ENCODE measurements at regions not wholly inside any gene's neighbourhood (a gene's known extent, or its start where the extent isn't known, plus 50 kb on each side); places are given as distances from the start of the nearest gene placed in this dataset.

DNA sequence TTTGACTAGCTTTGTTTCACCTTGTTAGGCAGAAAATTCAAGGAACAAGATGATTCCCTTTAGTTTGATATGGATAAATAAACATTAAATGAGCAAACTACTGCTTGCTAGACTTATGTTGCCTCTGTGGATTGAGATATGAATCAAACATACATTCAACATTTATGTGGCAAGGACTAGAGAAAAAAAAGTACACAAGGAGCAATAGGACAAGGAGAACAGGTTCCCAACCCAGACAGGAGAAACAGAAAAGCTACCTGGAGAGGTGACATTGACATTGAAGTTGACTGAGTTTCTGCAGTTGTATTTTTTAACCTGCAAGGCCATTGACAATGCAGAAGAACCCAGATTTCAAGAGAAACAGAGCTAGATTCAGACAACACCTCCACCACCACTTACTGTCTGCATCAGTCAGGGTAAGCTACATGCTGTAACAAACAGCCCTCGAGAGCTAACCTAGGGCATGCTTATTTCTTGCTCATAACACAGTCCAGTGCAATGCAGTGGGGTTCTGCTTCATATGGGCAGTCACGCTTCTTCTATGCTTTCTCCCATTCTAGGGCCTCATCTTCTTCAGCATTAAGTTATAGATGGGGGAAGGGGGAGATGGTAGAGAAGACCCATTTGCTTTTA is 180.9 kb upstream of the LYZL1 start (continued):
- TF ChIP-seq, protein P1, sequence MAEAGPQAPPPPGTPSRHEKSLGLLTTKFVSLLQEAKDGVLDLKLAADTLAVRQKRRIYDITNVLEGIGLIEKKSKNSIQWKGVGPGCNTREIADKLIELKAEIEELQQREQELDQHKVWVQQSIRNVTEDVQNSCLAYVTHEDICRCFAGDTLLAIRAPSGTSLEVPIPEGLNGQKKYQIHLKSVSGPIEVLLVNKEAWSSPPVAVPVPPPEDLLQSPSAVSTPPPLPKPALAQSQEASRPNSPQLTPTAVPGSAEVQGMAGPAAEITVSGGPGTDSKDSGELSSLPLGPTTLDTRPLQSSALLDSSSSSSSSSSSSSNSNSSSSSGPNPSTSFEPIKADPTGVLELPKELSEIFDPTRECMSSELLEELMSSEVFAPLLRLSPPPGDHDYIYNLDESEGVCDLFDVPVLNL (IDR thresholded peaks at IDR 0.05; ENCODE audit: low read depth, low read length): no peak

DNA sequence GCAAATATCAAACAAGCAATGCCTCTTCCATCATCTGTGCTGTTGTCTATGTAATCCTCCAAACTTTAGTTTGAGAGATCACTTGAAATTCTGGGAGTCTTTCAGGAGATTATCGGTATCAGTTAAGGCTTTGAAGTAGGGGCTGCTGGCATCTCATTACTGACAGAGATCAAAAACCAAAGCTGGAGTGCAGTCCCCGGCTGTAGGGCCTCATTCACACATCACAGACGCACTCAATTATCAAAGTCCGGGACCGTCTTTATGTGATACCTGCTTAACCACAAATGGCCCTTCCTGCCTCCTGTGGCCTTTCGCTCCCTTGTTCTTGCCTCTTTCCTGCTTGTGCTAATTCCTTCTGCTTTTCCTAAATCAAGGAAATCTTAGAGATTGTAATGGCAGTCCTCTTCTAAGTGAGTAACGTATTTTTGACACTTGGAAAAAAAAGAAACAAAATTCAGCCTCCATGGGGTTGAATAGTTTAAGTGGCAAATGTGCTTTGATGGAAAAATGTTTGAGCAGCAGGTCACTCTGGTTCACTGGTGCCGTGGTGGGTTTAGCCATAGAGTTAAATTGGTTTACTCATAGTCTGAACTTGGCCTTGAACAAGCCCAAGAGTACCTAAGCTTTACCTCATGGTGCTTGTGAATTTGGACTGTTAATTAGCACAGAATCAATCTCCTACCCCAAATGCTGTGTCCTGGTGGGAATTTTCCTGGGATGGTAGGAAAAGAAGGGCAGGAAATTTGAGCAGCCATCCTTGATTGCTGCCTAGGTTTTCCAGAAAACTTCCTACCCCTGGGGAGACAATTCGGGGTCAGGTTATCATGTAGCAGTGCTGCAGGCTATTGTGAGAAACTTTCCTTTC is 178.9 kb upstream of the LYZL1 start:
- H3K4me2 ChIP-seq (ENCODE audit: control insufficient read depth, insufficient read depth): no peak overlapping the region
- H3K4me1 ChIP-seq (ENCODE audit: control insufficient read depth, insufficient read depth, low read length): no peaks in the 10 kb centered on the region
- H3K79me2 ChIP-seq (ENCODE audit: control insufficient read depth, insufficient read depth, low read length): no peaks in the 10 kb centered on the region
- H3K9ac ChIP-seq (ENCODE audit: control insufficient read depth, insufficient read depth, low read length): no peak overlapping the region
- ChIA-PET CTCF (no interaction called here), SMC1A (ENCODE audit: uncharacterized antibody, unreplicated experiment) (no interaction called here), POLR2A (no interaction called here), RAD21 (ENCODE audit: unreplicated experiment) (no interaction called here)
- 47% methylated on average over 9 of the region's 9 CpGs for WGBS (ENCODE audit: insufficient coverage, insufficient replicate concordance, low lambda C conversion rate, missing lambda C conversion rate)
- in situ Hi-C loops (cut with MboI): loop anchor here (25.0 kb wide), 1 partner anchor 98 kb away; no protein-coding TSS in a partner anchor
- DNase-seq (ENCODE audit: low read depth, low spot score) (no peak), FAIRE-seq (no peak), ATAC-seq (no peak)
- no TSS peak for BruUV-seq (replicated peaks)
- no peak overlapping the region for H2AFZ ChIP-seq (ENCODE audit: control insufficient read depth, low read depth, low read length)
- H4K20me1 ChIP-seq (ENCODE audit: control insufficient read depth, insufficient read depth): no peaks in the 10 kb centered on the region
- no peaks in the 10 kb centered on the region for H3K9me3 ChIP-seq (replicated peaks; ENCODE audit: control insufficient read depth, insufficient read depth, low read length)
- intact Hi-C loops (cut with micrococcal nuclease; ENCODE audit: unreplicated experiment): no loop called here
- TF ChIP-seq, protein P2, sequence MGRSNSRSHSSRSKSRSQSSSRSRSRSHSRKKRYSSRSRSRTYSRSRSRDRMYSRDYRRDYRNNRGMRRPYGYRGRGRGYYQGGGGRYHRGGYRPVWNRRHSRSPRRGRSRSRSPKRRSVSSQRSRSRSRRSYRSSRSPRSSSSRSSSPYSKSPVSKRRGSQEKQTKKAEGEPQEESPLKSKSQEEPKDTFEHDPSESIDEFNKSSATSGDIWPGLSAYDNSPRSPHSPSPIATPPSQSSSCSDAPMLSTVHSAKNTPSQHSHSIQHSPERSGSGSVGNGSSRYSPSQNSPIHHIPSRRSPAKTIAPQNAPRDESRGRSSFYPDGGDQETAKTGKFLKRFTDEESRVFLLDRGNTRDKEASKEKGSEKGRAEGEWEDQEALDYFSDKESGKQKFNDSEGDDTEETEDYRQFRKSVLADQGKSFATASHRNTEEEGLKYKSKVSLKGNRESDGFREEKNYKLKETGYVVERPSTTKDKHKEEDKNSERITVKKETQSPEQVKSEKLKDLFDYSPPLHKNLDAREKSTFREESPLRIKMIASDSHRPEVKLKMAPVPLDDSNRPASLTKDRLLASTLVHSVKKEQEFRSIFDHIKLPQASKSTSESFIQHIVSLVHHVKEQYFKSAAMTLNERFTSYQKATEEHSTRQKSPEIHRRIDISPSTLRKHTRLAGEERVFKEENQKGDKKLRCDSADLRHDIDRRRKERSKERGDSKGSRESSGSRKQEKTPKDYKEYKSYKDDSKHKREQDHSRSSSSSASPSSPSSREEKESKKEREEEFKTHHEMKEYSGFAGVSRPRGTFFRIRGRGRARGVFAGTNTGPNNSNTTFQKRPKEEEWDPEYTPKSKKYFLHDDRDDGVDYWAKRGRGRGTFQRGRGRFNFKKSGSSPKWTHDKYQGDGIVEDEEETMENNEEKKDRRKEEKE (IDR thresholded peaks at IDR 0.05): no peak
- TF ChIP-seq NFYA (IDR thresholded peaks at IDR 0.05; ENCODE audit: borderline replicate concordance, low read depth, low read length): no peak
- TF ChIP-seq TCF7 (IDR thresholded peaks at IDR 0.05; ENCODE audit: borderline replicate concordance): no peak
- no peak for TF ChIP-seq MEF2A (IDR thresholded peaks at IDR 0.05; ENCODE audit: insufficient read depth, low read depth, low read length)
- no peak for TF ChIP-seq ASH2L (IDR thresholded peaks at IDR 0.05; ENCODE audit: borderline replicate concordance, low read depth)
- no peak overlapping the region for H3K27ac ChIP-seq (ENCODE audit: control insufficient read depth, insufficient read depth)
- H3K36me3 ChIP-seq (ENCODE audit: control insufficient read depth in 2 of 2, insufficient read depth in 2 of 2, low read length in 1 of 2): no peaks in the 10 kb centered on the region
- H3K27me3 ChIP-seq (replicated peaks in 1 of 2; ENCODE audit: control insufficient read depth in 2 of 2, insufficient read depth in 2 of 2, low read length in 1 of 2): no peaks in the 10 kb centered on the region
- H3K4me3 ChIP-seq: no peak overlapping the region

Data from GM12878 (cell line).